ENCODE measurements at regions not wholly inside any gene's neighbourhood (a gene's known extent, or its start where the extent isn't known, plus 50 kb on each side); places are given as distances from the start of the nearest gene placed in this dataset.

DNA sequence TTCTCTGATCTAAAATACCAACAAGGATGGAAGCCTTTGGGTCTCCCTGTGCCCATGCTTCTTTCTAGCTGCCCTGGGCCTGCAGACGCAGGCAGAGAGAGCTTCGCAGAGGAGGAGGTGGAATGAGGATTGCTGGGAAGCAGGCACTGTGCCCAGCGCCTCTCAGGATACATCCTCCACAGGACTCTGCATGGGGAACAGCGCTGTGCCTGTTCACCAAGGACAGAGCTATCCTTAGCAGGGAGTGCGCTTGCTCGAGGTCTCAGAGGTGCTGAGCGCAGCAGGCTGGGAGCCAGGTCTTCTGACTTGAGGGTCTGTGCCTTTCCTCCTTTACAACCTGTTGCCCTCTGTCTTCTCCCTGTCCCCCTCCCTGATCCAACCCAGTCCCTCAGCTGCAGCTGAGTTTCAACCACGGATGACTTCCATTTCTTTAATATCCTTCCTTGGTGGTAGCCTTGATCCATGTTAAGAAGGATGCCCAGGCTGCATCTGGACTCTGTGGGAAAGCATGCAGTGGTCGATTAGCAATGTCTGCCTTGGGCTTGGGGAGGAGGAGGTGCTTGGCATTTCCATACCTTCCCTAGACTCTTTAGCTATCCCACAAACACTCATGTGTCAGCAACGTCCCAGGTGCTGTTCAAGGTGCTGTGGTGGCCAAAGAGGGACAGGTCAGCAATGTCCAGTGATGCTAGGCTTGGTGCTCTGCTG is 219.6 kb upstream of the GPR26 start:
- no peak for TF ChIP-seq POLR2A (IDR thresholded peaks at IDR 0.05)
- TF ChIP-seq, protein P1, sequence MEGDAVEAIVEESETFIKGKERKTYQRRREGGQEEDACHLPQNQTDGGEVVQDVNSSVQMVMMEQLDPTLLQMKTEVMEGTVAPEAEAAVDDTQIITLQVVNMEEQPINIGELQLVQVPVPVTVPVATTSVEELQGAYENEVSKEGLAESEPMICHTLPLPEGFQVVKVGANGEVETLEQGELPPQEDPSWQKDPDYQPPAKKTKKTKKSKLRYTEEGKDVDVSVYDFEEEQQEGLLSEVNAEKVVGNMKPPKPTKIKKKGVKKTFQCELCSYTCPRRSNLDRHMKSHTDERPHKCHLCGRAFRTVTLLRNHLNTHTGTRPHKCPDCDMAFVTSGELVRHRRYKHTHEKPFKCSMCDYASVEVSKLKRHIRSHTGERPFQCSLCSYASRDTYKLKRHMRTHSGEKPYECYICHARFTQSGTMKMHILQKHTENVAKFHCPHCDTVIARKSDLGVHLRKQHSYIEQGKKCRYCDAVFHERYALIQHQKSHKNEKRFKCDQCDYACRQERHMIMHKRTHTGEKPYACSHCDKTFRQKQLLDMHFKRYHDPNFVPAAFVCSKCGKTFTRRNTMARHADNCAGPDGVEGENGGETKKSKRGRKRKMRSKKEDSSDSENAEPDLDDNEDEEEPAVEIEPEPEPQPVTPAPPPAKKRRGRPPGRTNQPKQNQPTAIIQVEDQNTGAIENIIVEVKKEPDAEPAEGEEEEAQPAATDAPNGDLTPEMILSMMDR (IDR thresholded peaks at IDR 0.05) = no peak

All from esophagus squamous epithelium (tissue), 4 donors.